ENCODE measurements at regions not wholly inside any gene's neighbourhood (a gene's known extent, or its start where the extent isn't known, plus 50 kb on each side); places are given as distances from the start of the nearest gene placed in this dataset.

DNA sequence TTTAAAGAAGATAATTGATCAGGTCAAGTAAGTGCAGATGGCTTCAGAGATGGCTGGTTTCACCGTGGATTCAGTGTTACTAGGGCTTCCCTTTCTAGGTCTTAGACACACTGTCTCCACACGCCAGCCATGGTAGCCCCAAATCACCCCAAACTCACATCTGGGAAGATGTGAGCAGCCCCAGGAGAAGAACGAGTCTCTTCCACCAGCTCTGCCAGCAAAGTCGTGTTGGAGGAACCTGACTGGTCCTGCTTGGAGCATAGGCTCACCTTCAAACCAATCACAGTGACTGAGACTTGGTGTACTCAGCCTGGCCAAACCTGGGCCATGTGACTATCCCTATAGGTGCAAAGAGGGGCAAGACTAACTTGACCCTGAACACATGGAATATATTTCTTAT is 296.7 kb downstream of the RPLP1 start:
- Histone ChIP-seq H3K36me3 (no peaks in the 10 kb centered on the region), H3K27ac (no peak overlapping the region), H3K27me3 (no peaks in the 10 kb centered on the region), H3K4me3 (no peak overlapping the region), H3K4me1 (no peaks in the 10 kb centered on the region), H3K9me3 (peaks cover 0 to 10% (median 0%) of the 10 kb centered on the region in 3 donors)
- TF ChIP-seq POLR2AphosphoS5 (IDR thresholded peaks at IDR 0.05) (no peak), POLR2A (IDR thresholded peaks at IDR 0.05) (no peak), EP300 (IDR thresholded peaks at IDR 0.05) (no peak)
- TF ChIP-seq, protein P1, sequence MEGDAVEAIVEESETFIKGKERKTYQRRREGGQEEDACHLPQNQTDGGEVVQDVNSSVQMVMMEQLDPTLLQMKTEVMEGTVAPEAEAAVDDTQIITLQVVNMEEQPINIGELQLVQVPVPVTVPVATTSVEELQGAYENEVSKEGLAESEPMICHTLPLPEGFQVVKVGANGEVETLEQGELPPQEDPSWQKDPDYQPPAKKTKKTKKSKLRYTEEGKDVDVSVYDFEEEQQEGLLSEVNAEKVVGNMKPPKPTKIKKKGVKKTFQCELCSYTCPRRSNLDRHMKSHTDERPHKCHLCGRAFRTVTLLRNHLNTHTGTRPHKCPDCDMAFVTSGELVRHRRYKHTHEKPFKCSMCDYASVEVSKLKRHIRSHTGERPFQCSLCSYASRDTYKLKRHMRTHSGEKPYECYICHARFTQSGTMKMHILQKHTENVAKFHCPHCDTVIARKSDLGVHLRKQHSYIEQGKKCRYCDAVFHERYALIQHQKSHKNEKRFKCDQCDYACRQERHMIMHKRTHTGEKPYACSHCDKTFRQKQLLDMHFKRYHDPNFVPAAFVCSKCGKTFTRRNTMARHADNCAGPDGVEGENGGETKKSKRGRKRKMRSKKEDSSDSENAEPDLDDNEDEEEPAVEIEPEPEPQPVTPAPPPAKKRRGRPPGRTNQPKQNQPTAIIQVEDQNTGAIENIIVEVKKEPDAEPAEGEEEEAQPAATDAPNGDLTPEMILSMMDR (IDR thresholded peaks at IDR 0.05), result no peak
- 79 to 93% methylated on average over 2 to 3 of the region's 4 CpGs for WGBS, 2 donors (ENCODE audit: low coverage in 1 of 2)
- no peak for ATAC-seq

DNA sequence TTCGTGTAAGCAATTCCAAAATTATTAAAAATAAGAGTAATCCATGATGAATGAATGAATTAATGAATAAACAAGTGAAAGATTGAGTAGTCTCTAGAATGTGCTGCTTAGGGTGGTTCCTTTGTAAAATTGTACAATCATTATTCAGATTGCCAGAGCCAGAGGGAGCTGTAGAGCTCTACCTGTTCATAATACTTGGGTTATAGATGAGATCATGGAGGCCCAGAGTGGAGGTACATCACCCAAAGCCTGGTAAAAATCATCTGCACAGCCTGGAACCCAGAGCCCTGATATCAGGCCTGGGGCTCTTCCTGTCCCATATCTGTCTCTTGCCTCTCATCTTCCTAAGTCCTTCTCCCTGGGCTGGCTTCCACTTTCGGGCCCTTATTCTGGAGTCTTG is 297.2 kb downstream of the RPLP1 start:
- H3K9me3 ChIP-seq, result peaks cover 0 to 10% (median 0%) of the 10 kb centered on the region in 3 donors
- H3K27me3 ChIP-seq, result no peaks in the 10 kb centered on the region
- no peaks in the 10 kb centered on the region for H3K36me3 ChIP-seq
- ATAC-seq, result no peak
- WGBS, 2 donors (ENCODE audit: low coverage in 1 of 2), result 92 to 96% methylated on average over 2 of the region's 2 CpGs
- H3K4me3 ChIP-seq, result no peak overlapping the region
- H3K4me1 ChIP-seq, result no peaks in the 10 kb centered on the region
- TF ChIP-seq POLR2AphosphoS5 (IDR thresholded peaks at IDR 0.05), result no peak
- TF ChIP-seq, protein P1 (IDR thresholded peaks at IDR 0.05), result peak in 1 of 4 experiments; percentile 11
- H3K27ac ChIP-seq, result no peak overlapping the region

DNA sequence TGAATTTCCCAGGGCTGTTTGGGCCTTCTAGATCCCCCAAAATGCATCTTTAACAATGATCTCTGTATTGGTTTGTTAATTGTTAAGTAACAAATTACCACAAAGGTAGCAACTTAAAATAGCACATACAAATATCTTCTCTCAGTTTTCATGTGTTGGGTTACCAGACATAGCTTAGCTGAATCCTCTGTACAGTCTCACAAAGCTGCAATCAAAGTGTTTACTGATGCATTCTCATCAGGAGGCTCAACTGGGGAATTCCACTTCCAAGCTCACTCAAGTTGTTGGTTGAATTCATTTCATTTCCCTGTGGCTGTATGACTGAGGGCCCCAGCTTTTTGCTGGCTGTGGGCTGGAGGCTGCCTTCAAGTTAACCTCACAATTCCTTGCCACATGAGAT is 297.6 kb downstream of the RPLP1 start:
- H3K4me1 ChIP-seq, result no peaks in the 10 kb centered on the region
- ATAC-seq, result no peak
- no peaks in the 10 kb centered on the region for H3K36me3 ChIP-seq
- no peaks in the 10 kb centered on the region for H3K27me3 ChIP-seq
- H3K27ac ChIP-seq, result no peak overlapping the region
- H3K4me3 ChIP-seq, result no peak overlapping the region
- no peak for TF ChIP-seq EP300 (IDR thresholded peaks at IDR 0.05)
- no peak for TF ChIP-seq POLR2A (IDR thresholded peaks at IDR 0.05)
- H3K9me3 ChIP-seq, result peaks cover 0 to 10% (median 0%) of the 10 kb centered on the region in 3 donors

DNA sequence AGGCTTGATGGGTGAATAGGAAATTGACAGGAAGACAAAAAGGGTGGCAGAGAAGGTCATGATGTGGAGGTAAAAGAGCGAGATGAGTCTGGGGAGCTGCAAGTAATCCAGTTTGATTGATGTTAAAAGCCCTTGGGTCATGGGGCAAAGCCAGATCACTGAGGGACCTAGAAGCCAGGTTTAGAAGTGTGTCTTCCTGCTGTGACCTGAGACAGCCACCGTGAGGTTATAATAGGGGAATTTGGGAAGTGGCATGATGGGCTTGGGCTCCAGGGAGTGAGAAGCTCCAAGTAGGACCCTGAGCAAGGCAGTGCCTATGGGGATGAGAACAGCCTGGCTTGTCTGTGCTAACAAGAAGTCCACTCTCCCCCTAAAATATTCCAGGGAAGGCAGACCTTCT is 298.5 kb downstream of the RPLP1 start:
- H3K27ac ChIP-seq, result no peak overlapping the region
- peaks cover 0 to 10% (median 0%) of the 10 kb centered on the region in 3 donors for H3K9me3 ChIP-seq
- H3K36me3 ChIP-seq, result no peaks in the 10 kb centered on the region
- no peaks in the 10 kb centered on the region for H3K4me1 ChIP-seq
- 79 to 92% methylated on average over 2 of the region's 2 CpGs for WGBS, 2 donors (ENCODE audit: low coverage in 1 of 2)
- no peak for TF ChIP-seq POLR2A (IDR thresholded peaks at IDR 0.05)
- H3K4me3 ChIP-seq, result no peak overlapping the region
- no peaks in the 10 kb centered on the region for H3K27me3 ChIP-seq
- ATAC-seq, result no peak

DNA sequence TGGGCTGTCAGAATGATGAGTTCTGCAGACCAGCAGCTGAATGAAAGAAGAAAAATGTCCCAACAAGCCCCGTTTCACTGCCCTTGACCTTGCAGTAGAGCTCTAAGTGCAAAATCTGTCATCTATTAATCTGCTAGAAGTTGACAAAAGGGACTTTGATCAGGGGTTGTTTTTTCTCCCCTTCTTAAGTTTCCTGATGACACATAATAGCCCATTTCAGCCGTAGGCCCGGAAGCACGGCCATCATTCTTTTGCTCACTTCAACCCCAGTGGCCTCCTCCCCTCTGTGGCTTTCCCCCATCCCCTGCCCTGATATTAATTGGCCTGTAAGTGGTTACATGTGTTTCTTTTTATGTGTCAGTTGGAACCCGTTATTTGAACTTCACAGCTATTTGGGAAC is 298.9 kb downstream of the RPLP1 start:
- ATAC-seq, result no peak
- WGBS, 2 donors (ENCODE audit: low coverage in 1 of 2), result 63 to 91% methylated on average over 4 to 5 of the region's 5 CpGs
- peaks cover 0 to 10% (median 0%) of the 10 kb centered on the region in 3 donors for H3K9me3 ChIP-seq
- no peaks in the 10 kb centered on the region for H3K27me3 ChIP-seq
- TF ChIP-seq POLR2A (IDR thresholded peaks at IDR 0.05) (no peak), POLR2AphosphoS5 (IDR thresholded peaks at IDR 0.05) (no peak), EP300 (IDR thresholded peaks at IDR 0.05) (no peak)
- TF ChIP-seq, protein P1 (IDR thresholded peaks at IDR 0.05), result no peak
- H3K27ac ChIP-seq, result no peak overlapping the region
- H3K4me3 ChIP-seq, result no peak overlapping the region
- no peaks in the 10 kb centered on the region for H3K36me3 ChIP-seq
- H3K4me1 ChIP-seq, result no peaks in the 10 kb centered on the region

DNA sequence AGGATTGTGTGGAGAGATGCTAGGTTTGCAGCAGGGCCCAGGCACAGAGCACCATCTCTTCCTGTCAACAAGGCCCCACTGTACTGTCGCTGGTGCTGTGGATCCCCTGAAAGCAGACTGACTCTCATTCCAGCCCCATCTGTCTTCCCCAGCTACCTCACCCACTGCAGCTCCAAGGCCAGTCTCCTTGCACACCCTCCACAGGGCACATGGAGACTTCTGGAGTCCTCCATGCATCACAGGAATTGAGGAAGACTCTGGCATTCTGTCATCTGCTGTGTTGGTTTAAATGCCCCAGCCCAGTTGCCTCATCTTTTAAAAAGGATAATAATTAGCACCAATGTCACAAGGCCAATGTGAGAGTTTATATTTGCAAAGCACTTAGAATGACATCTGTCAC is 301.2 kb downstream of the RPLP1 start:
- Histone ChIP-seq H3K9me3 (peaks cover 0 to 10% (median 0%) of the 10 kb centered on the region in 3 donors), H3K27ac (no peak overlapping the region), H3K4me3 (no peak overlapping the region), H3K27me3 (no peaks in the 10 kb centered on the region), H3K36me3 (no peaks in the 10 kb centered on the region), H3K4me1 (no peaks in the 10 kb centered on the region)
- no peak for ATAC-seq
- WGBS, 2 donors (ENCODE audit: low coverage in 1 of 2), result 86 to 100% methylated on average over 1 of the region's 1 CpG
- no peak for TF ChIP-seq POLR2A (IDR thresholded peaks at IDR 0.05)
- TF ChIP-seq POLR2AphosphoS5 (IDR thresholded peaks at IDR 0.05), result no peak
- TF ChIP-seq, protein P1 (IDR thresholded peaks at IDR 0.05), result no peak

All from gastroesophageal sphincter (tissue), 4 donors.